Activated T-cell treated with anti-CD3 and anti-CD28 coated beads, Interleukin-2, amount 50 U/mL, for 1 hour (primary cell): ENCODE measurements at regions not wholly inside any gene's neighbourhood (a gene's known extent, or its start where the extent isn't known, plus 50 kb on each side); places are given as distances from the start of the nearest gene placed in this dataset.

Experiments
- DNase-seq: peaks from one replicate; pipeline ENCODE4 v3.0.0-alpha.2; 2020

- DNase-seq: no peak
These were observed 394.2 kb downstream of the FGF9 start for GRCh38 chr13:22064854-22065620.

GRCh38 chr13:22073718-22074117 is 402.8 kb downstream of the FGF9 start:
- no peak for DNase-seq

- no peak for DNase-seq
These were observed 403.5 kb downstream of the FGF9 start for GRCh38 chr13:22074403-22074802.

- DNase-seq: no peak
These were observed 405.8 kb downstream of the FGF9 start for GRCh38 chr13:22076658-22077057.

- no peak for DNase-seq
These were observed 406.4 kb downstream of the FGF9 start for GRCh38 chr13:22077205-22077683.

- DNase-seq: no peak
These were observed 406.9 kb downstream of the FGF9 start for GRCh38 chr13:22077764-22078163.

GRCh38 chr13:22079961-22080360 is 409.1 kb downstream of the FGF9 start:
- DNase-seq: no peak

GRCh38 chr13:22080832-22081231 is 410.0 kb downstream of the FGF9 start:
- DNase-seq: no peak

GRCh38 chr13:22081430-22081829 is 410.6 kb downstream of the FGF9 start:
- DNase-seq: no peak

- DNase-seq: no peak
These were observed 411.2 kb downstream of the FGF9 start for GRCh38 chr13:22082030-22082429.

GRCh38 chr13:22082437-22083100 is 411.7 kb downstream of the FGF9 start:
- no peak for DNase-seq

GRCh38 chr13:22085001-22085400 is 414.1 kb downstream of the FGF9 start:
- DNase-seq: no peak

- DNase-seq: no peak
These were observed 415.9 kb downstream of the FGF9 start for GRCh38 chr13:22086597-22087330.

GRCh38 chr13:22090106-22090505 is 419.2 kb downstream of the FGF9 start:
- no peak for DNase-seq

- no peak for DNase-seq
These were observed 420.5 kb downstream of the FGF9 start for GRCh38 chr13:22091222-22091970.

GRCh38 chr13:22091971-22092300 is 421.1 kb downstream of the FGF9 start:
- DNase-seq: no peak

- no peak for DNase-seq
These were observed 422.1 kb downstream of the FGF9 start for GRCh38 chr13:22092791-22093560.

- no peak for DNase-seq
These were observed 424.9 kb downstream of the FGF9 start for GRCh38 chr13:22095794-22096193.

GRCh38 chr13:22099585-22099984 is 428.7 kb downstream of the FGF9 start:
- DNase-seq: no peak

- no peak for DNase-seq
These were observed 431.4 kb downstream of the FGF9 start for GRCh38 chr13:22102271-22102670.

- DNase-seq: no peak
These were observed 432.5 kb downstream of the FGF9 start for GRCh38 chr13:22103046-22104027.
